Sigmoid colon (tissue), 6 donors: ENCODE measurements at regions not wholly inside any gene's neighbourhood (a gene's known extent, or its start where the extent isn't known, plus 50 kb on each side); places are given as distances from the start of the nearest gene placed in this dataset.

ENCODE experiments used
- DNase-seq: peaks from one replicate; pipeline ENCODE4 v3.0.0-alpha.2; 2019
- H3K27ac ChIP-seq, 4 donors: fragments of 200-600 bp; sonication (generic); one replicate each; pipeline ENCODE4 v1.5.1; 2016 to 2019; ENCODE audit warnings: mild to moderate bottlenecking in 1 of 4
- H3K27me3 ChIP-seq, 3 donors: fragments of 200-600 bp; sonication (generic); one replicate each; pipeline ENCODE4 v1.5.1; 2019; ENCODE audit warnings: mild to moderate bottlenecking in 1 of 3
- H3K36me3 ChIP-seq, 4 donors: fragments of 200-600 bp; sonication (generic); one replicate each; pipeline ENCODE4 v1.5.1; 2016 to 2019
- H3K4me1 ChIP-seq, 4 donors: fragments of 200-600 bp; sonication (generic); one replicate each; pipeline ENCODE4 v1.5.1; 2017 to 2019
- H3K4me3 ChIP-seq, 4 donors: fragments of 200-600 bp; sonication (generic); one replicate each; pipeline ENCODE4 v1.5.1; 2017 to 2019; ENCODE audit warnings: mild to moderate bottlenecking in 2 of 4, moderate library complexity in 1 of 4
- H3K9me3 ChIP-seq, 4 donors: fragments of 200-600 bp in 3 of 4; sonication (generic) in 3 of 4; one replicate each; pipeline versions ENCODE4 v1.5.1 to v1.6.1; 2013 to 2019
- EP300 ChIP-seq, 4 donors: sonication (generic); formaldehyde crosslinking; IDR thresholded peaks; one replicate each; pipeline ENCODE4 v1.6.1; 2017; ENCODE audit warnings: antibody characterized with exemption in 4 of 4
- POLR2A ChIP-seq, 2 donors: fragments of 450-650 bp; IDR thresholded peaks; one replicate each; pipeline ENCODE4 v1.6.1; 2016; ENCODE audit warnings: antibody characterized with exemption in 2 of 2, mild to moderate bottlenecking in 2 of 2, moderate library complexity in 2 of 2
- POLR2AphosphoS5 ChIP-seq, 4 donors: sonication (generic); formaldehyde crosslinking; IDR thresholded peaks; one replicate each; pipeline ENCODE4 v1.6.1; 2017; ENCODE audit warnings: antibody characterized with exemption in 4 of 4
- WGBS, 2 donors: extraction: QIAGEN DNeasy Blood & Tissue Kit; methylation state at CpG; one replicate each; pipeline ENCODE4 v1.1.7; 2013; 5-methylcytosine and 5-hydroxymethylcytosine counted together
- intact Hi-C: fragments of 100-400 bp; cut with DNase I; formaldehyde crosslinking; loops from one replicate; pipeline ENCODE4 v1.15.1; 2023
- TF ChIP-seq, protein P1 (sequence below), 4 experiments: fragments of 450-650 bp in 3 of 4; fragments of 200-600 bp in 1 of 4; IDR thresholded peaks; one replicate each; pipeline ENCODE4 v1.5.1; 2016 to 2019; ENCODE audit warnings: antibody characterized with exemption in 4 of 4, mild to moderate bottlenecking in 3 of 4, moderate library complexity in 2 of 4
- donor health status: healthy with polysubstance abuse.
- donor health status: healthy.

DNA sequence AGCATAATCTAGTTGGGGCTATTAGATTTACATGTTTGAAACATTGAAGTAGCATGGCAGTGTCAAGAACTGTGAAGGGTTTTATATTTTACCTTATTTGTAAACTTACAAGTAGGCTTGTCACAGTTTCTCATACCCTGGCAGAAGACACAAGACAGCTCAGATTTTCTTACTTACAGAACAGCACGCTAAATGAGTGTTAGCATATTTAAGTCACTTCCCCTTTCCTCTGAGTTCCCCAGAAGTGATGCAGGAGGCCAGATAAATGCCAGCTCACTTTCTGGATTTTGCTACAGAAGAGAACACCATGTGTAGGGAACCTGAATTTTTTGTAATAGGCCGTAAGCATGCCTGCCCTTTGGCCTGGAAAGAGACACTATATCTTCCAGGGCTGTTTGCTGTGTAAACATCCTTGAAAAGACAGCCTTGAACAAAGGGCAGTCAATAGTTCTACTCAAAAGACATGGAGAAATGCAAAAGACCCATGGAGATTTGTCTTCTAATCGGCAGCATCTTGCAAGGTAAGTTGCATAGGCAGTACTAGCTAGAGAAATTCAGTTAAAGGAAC, 279.1 kb downstream of the PHF14 start:
- Histone ChIP-seq H3K27ac (no peak overlapping the region), H3K9me3 (no peaks in the 10 kb centered on the region), H3K4me3 (no peak overlapping the region), H3K27me3 (no peaks in the 10 kb centered on the region), H3K4me1 (no peaks in the 10 kb centered on the region), H3K36me3 (no peaks in the 10 kb centered on the region)
- intact Hi-C loops, result no loop called here
- TF ChIP-seq, protein P1, sequence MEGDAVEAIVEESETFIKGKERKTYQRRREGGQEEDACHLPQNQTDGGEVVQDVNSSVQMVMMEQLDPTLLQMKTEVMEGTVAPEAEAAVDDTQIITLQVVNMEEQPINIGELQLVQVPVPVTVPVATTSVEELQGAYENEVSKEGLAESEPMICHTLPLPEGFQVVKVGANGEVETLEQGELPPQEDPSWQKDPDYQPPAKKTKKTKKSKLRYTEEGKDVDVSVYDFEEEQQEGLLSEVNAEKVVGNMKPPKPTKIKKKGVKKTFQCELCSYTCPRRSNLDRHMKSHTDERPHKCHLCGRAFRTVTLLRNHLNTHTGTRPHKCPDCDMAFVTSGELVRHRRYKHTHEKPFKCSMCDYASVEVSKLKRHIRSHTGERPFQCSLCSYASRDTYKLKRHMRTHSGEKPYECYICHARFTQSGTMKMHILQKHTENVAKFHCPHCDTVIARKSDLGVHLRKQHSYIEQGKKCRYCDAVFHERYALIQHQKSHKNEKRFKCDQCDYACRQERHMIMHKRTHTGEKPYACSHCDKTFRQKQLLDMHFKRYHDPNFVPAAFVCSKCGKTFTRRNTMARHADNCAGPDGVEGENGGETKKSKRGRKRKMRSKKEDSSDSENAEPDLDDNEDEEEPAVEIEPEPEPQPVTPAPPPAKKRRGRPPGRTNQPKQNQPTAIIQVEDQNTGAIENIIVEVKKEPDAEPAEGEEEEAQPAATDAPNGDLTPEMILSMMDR (IDR thresholded peaks at IDR 0.05), result no peak
- no peak for TF ChIP-seq EP300 (IDR thresholded peaks at IDR 0.05)
- TF ChIP-seq POLR2AphosphoS5 (IDR thresholded peaks at IDR 0.05), result no peak
- TF ChIP-seq POLR2A (IDR thresholded peaks at IDR 0.05), result no peak
- DNase-seq, result no peak
- 38 to 52% methylated on average over 3 of the region's 3 CpGs for WGBS, 2 donors

DNA sequence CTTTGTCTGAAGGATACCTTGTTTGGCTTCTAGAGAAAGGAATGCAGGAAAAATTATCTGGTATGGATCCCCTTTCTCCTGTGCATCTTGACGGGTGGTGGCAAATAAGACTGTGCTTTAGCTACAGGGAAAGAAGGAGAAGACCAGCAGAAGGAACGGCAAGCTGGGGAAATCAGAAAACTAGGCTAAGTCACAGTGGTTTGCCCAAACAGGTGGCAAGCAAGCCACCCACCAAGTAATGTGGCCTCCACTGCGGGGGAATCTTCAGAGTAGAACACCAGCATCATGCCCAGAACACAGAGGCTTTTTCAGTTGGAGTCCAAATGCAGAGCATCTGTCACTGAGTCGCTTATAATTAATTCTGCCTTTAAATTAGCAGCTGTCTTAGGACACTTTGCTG, 282.8 kb downstream of the PHF14 start:
- no peak for TF ChIP-seq POLR2A (IDR thresholded peaks at IDR 0.05)
- TF ChIP-seq, protein P1 (IDR thresholded peaks at IDR 0.05), result no peak
- no peak for TF ChIP-seq EP300 (IDR thresholded peaks at IDR 0.05)
- TF ChIP-seq POLR2AphosphoS5 (IDR thresholded peaks at IDR 0.05), result no peak
- 90 to 91% methylated on average over 4 of the region's 4 CpGs for WGBS, 2 donors

DNA sequence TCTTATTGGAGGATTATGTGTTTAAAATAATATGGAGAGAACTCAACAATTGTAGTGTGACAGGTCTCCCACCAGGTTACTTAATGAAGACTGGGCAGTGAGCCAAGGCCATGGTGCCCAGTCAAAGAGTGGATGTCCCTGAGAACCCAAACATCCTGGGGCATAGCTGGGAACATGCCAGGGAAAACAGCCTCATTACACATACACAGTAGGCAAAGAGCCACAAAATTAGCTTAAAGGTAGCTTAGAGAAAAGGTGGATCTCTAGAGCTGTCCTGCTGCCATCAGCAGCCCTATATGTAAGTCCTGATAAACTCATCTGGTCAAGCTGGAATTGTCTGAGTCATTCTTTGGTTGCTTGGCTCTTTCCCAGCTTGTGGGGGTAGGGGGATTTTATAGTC, 287.8 kb downstream of the PHF14 start:
- H3K4me3 ChIP-seq, result no peak overlapping the region
- no peaks in the 10 kb centered on the region for H3K4me1 ChIP-seq
- no peak for DNase-seq
- no peaks in the 10 kb centered on the region for H3K27me3 ChIP-seq
- TF ChIP-seq, protein P1 (IDR thresholded peaks at IDR 0.05), result no peak
- no peak for TF ChIP-seq POLR2A (IDR thresholded peaks at IDR 0.05)
- TF ChIP-seq EP300 (IDR thresholded peaks at IDR 0.05), result no peak
- TF ChIP-seq POLR2AphosphoS5 (IDR thresholded peaks at IDR 0.05), result no peak
- no peaks in the 10 kb centered on the region for H3K9me3 ChIP-seq
- no peak overlapping the region for H3K27ac ChIP-seq
- no peaks in the 10 kb centered on the region for H3K36me3 ChIP-seq
- intact Hi-C loops, result no loop called here

More for the DNA sequence above, 282.8 kb downstream of the PHF14 start:
- Histone ChIP-seq H3K4me3 (no peak overlapping the region), H3K27me3 (no peaks in the 10 kb centered on the region), H3K36me3 (no peaks in the 10 kb centered on the region), H3K27ac (no peak overlapping the region), H3K9me3 (no peaks in the 10 kb centered on the region), H3K4me1 (no peaks in the 10 kb centered on the region)
- no peak for DNase-seq
- intact Hi-C loops, result no loop called here

DNA sequence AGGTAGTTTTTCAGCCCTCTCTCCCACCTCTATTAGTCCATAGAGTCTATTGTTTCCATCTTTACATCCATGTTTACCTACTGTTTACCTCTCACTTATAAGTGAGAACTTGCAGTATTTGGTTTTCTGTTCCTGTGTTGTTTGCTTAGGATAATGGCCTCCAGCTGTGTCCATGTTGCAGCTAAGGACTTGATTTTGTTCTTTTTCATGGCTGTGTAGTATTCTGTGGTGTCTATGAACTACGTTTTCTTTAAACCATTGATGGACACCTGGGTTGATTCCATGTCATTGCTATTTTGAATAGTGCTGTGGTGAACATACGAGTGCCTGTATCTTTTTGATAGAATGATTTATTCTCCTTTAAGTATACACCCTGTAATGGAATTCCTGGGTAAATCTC, 292.4 kb downstream of the PHF14 start:
- intact Hi-C loops, result no loop called here

More for the DNA sequence above, 292.4 kb downstream of the PHF14 start:
- 48 to 72% methylated on average over 2 of the region's 2 CpGs for WGBS, 2 donors
- no peak overlapping the region for H3K4me3 ChIP-seq
- H3K4me1 ChIP-seq, result no peaks in the 10 kb centered on the region
- no peak for TF ChIP-seq EP300 (IDR thresholded peaks at IDR 0.05)
- TF ChIP-seq, protein P1 (IDR thresholded peaks at IDR 0.05), result no peak
- TF ChIP-seq POLR2A (IDR thresholded peaks at IDR 0.05), result no peak
- no peak for TF ChIP-seq POLR2AphosphoS5 (IDR thresholded peaks at IDR 0.05)
- DNase-seq, result no peak
- no peaks in the 10 kb centered on the region for H3K36me3 ChIP-seq
- H3K27me3 ChIP-seq, result no peaks in the 10 kb centered on the region
- H3K9me3 ChIP-seq, result no peaks in the 10 kb centered on the region
- no peak overlapping the region for H3K27ac ChIP-seq
